IMR-90 (cell line): ENCODE measurements at regions not wholly inside any gene's neighbourhood (a gene's known extent, or its start where the extent isn't known, plus 50 kb on each side); places are given as distances from the start of the nearest gene placed in this dataset.

Experiments
- ATAC-seq: fragments of 200-7000 bp; cut with Tn5 transposase; 2 replicates; pipeline ENCODE4 v1.9.1; 2020; ENCODE audit warnings: low read depth, mild to moderate bottlenecking, moderate library complexity
- BruUV-seq: library from RNA; stranded (reverse); fragments of 400-500 nt; replicated peaks from 2 replicates; lab custom pipeline; 2021; lab: Mats Ljungman, UMichigan
- CTCF ChIA-PET: fragments of 300-600 bp; formaldehyde crosslinking; extraction: SDS; loops from one replicate; lab custom pipeline; 2021; ENCODE audit warnings: antibody characterized with exemption; lab: Yijun Ruan, JAX
- POLR2A ChIA-PET: fragments of 300-600 bp; sonication (Branson Sonifier 250); formaldehyde crosslinking; loops from one replicate; lab custom pipeline; 2022; ENCODE audit warnings: antibody characterized with exemption; ENCODE audit not compliant: unreplicated experiment; lab: Charles Lee
- DNase-seq: peaks from one replicate; pipeline ENCODE4 v3.0.0; 2013
- H2AFZ ChIP-seq: replicated peaks from 2 replicates; pipeline ENCODE3; 2013; ENCODE audit warnings: low read length, mild to moderate bottlenecking; ENCODE audit not compliant: poor library complexity
- H2AK5ac ChIP-seq: 2 replicates; pipeline ENCODE4 v1.6.1; 2013; ENCODE audit warnings: low read depth, low read length, inconsistent platforms
- H2AK9ac ChIP-seq: replicated peaks from 2 replicates; pipeline ENCODE3; 2013; ENCODE audit warnings: mild to moderate bottlenecking, low read depth, low read length, moderate library complexity; ENCODE audit not compliant: poor library complexity
- H2BK120ac ChIP-seq: 2 replicates; pipeline ENCODE4 v1.6.1; 2013; ENCODE audit warnings: low read depth, low read length, inconsistent platforms
- H2BK15ac ChIP-seq: 3 replicates; pipeline ENCODE4 v1.6.1; 2013; ENCODE audit warnings: low read depth, low read length, inconsistent platforms
- H2BK20ac ChIP-seq: 2 replicates; pipeline ENCODE4 v1.6.1; 2013; ENCODE audit warnings: low read depth, mild to moderate bottlenecking, inconsistent platforms, low read length, moderate library complexity
- H2BK5ac ChIP-seq: 2 replicates; pipeline ENCODE4 v1.6.1; 2013; ENCODE audit warnings: mild to moderate bottlenecking, low read depth, low read length, inconsistent platforms; ENCODE audit not compliant: poor library complexity, severe bottlenecking
- H3K14ac ChIP-seq: replicated peaks from 2 replicates; pipeline ENCODE4 v1.6.1; 2013; ENCODE audit warnings: low read depth, low read length, inconsistent platforms
- H3K18ac ChIP-seq: 2 replicates; pipeline ENCODE4 v1.6.1; 2013; ENCODE audit warnings: low read depth, low read length, control low read depth
- H3K23ac ChIP-seq: 2 replicates; pipeline ENCODE4 v1.6.1; 2013; ENCODE audit warnings: low read depth, low read length, inconsistent platforms
- H3K27ac ChIP-seq: 2 replicates; pipeline ENCODE4 v1.5.1; 2013; ENCODE audit warnings: mild to moderate bottlenecking, control low read depth, low read length; ENCODE audit not compliant: insufficient read depth
- H3K27me3 ChIP-seq: 2 replicates; pipeline ENCODE4 v1.6.1; 2013; ENCODE audit warnings: low read length; ENCODE audit not compliant: control insufficient read depth, insufficient read depth
- H3K36me3 ChIP-seq: 2 replicates; pipeline ENCODE4 v1.6.1; 2013; ENCODE audit warnings: low read length, mixed read lengths; ENCODE audit not compliant: control insufficient read depth, insufficient read depth
- H3K4ac ChIP-seq: 2 replicates; pipeline ENCODE4 v1.6.1; 2013; ENCODE audit warnings: low read depth, low read length, inconsistent platforms
- H3K4me1 ChIP-seq: 2 replicates; pipeline ENCODE4 v1.6.1; 2013; ENCODE audit warnings: low read length, mixed read lengths; ENCODE audit not compliant: control insufficient read depth, insufficient read depth
- H3K4me2 ChIP-seq: 2 replicates; pipeline ENCODE4 v1.6.1; 2013; ENCODE audit warnings: low read depth, mild to moderate bottlenecking, control low read depth, low read length, moderate library complexity
- H3K4me3 ChIP-seq: 2 replicates; pipeline ENCODE4 v1.5.1; 2013; ENCODE audit warnings: low read depth, mild to moderate bottlenecking, control low read depth, low read length, moderate library complexity; ENCODE audit not compliant: insufficient read depth
- H3K56ac ChIP-seq: 2 replicates; pipeline ENCODE4 v1.6.1; 2013; ENCODE audit warnings: low read length, inconsistent platforms; ENCODE audit not compliant: insufficient read depth; ENCODE audit errors: extremely low read depth
- H3K79me1 ChIP-seq, 2 experiments: 2 replicates each; pipeline ENCODE4 v1.6.1; 2013; ENCODE audit warnings: low read length in 2 of 2, inconsistent platforms in 1 of 2, low read depth in 1 of 2
- H3K9ac ChIP-seq: 2 replicates; pipeline ENCODE4 v1.6.1; 2013; ENCODE audit warnings: low read depth, low read length, control low read depth
- H3K9me1 ChIP-seq: 2 replicates; pipeline ENCODE4 v1.6.1; 2013; ENCODE audit warnings: low read length, inconsistent platforms; ENCODE audit not compliant: insufficient read depth
- H3K9me3 ChIP-seq: 2 replicates; pipeline ENCODE4 v1.6.1; 2013; ENCODE audit warnings: low read length; ENCODE audit not compliant: control insufficient read depth, insufficient read depth
- H4K20me1 ChIP-seq: 2 replicates; pipeline ENCODE4 v1.6.1; 2013; ENCODE audit warnings: low read length, inconsistent platforms; ENCODE audit not compliant: insufficient read depth
- H4K5ac ChIP-seq: 2 replicates; pipeline ENCODE4 v1.6.1; 2013; ENCODE audit warnings: mild to moderate bottlenecking, low read depth, low read length, control low read depth
- H4K8ac ChIP-seq, 2 experiments: 2 replicates each; pipeline ENCODE4 v1.6.1; 2013; ENCODE audit warnings: low read depth in 2 of 2, low read length in 2 of 2, control low read depth in 1 of 2, inconsistent platforms in 1 of 2
- H4K91ac ChIP-seq: 2 replicates; pipeline ENCODE4 v1.6.1; 2013; ENCODE audit warnings: low read depth, low read length, inconsistent platforms; ENCODE audit not compliant: insufficient read depth
- MAFK ChIP-seq: IDR thresholded peaks from 2 replicates; pipeline ENCODE4 v1.6.1; 2012; ENCODE audit warnings: low read depth, low read length, improper control_type of control experiment
- dilution Hi-C: fragments of 300-500 bp; cut with HindIII; formaldehyde crosslinking; loops from one replicate; pipeline ENCODE4 v1.14.3; 2018; ENCODE audit warnings: low sequenced_read_pairs; ENCODE audit not compliant: unreplicated experiment
- in situ Hi-C: fragments of 300-500 bp; cut with MboI; formaldehyde crosslinking; loops from 3 replicates; pipeline ENCODE4 v1.14.3; 2019; ENCODE audit warnings: low sequenced_read_pairs, inconsistent platforms, mixed read lengths
- intact Hi-C: fragments of 100-400 bp; cut with micrococcal nuclease; formaldehyde crosslinking; loops from 2 replicates; pipeline ENCODE4 v1.10.0; 2022

DNA sequence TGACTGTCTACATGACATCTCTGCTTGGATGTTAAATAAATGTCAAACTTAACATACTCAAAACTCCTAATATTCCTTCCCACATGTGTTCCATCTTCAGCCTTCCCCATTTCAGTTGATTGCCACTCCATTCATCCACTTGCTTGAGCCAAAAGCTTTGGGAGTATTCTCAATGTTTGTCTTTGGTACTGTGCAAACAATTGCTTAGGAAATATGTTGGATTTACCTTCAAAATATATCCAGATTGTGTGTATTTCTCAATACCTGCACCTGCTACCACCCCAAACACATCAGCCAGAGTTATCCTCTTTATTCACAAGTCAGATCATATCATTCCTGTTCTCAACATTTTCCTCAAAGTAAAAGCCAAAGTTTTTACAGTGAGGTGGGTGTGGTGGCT lies 350.3 kb upstream of the FAM98A start:
- CTCF ChIA-PET = no interaction called here
- intact Hi-C loops = no loop called here

More for the DNA sequence above, 350.3 kb upstream of the FAM98A start:
- DNase-seq = no peak
- H3K4me3 ChIP-seq = no peak overlapping the region
- BruUV-seq = no TSS peak
- H2BK20ac ChIP-seq = no peak overlapping the region
- no peak for TF ChIP-seq MAFK
- dilution Hi-C loops (no loop called here), in situ Hi-C loops (no loop called here)
- H3K4me2 ChIP-seq = no peak overlapping the region
- H4K8ac ChIP-seq = no peak overlapping the region
- no peak overlapping the region for H4K5ac ChIP-seq
- H4K91ac ChIP-seq = no peak overlapping the region
- no peak overlapping the region for H3K23ac ChIP-seq
- H3K4me1 ChIP-seq = no peaks in the 10 kb centered on the region
- H3K27me3 ChIP-seq = no peaks in the 10 kb centered on the region
- H3K4ac ChIP-seq = no peak overlapping the region
- H2AFZ ChIP-seq = no peak overlapping the region
- H3K27ac ChIP-seq = no peak overlapping the region
- H2BK120ac ChIP-seq = no peak overlapping the region
- H3K9me1 ChIP-seq = no peaks in the 10 kb centered on the region
- no peak overlapping the region for H2AK9ac ChIP-seq
- H3K9ac ChIP-seq = no peak overlapping the region
- no peak for ATAC-seq
- H3K18ac ChIP-seq = no peak overlapping the region
- H3K9me3 ChIP-seq = no peaks in the 10 kb centered on the region; the same call in 1 of the 2 replicates
- H4K20me1 ChIP-seq = no peaks in the 10 kb centered on the region
- H2BK5ac ChIP-seq = no peak overlapping the region
- H3K36me3 ChIP-seq = no peaks in the 10 kb centered on the region
- no peak overlapping the region for H3K14ac ChIP-seq
- H3K79me1 ChIP-seq = no peaks in the 10 kb centered on the region
- no peak overlapping the region for H2AK5ac ChIP-seq
- H3K56ac ChIP-seq = no peak overlapping the region
- no peak overlapping the region for H2BK15ac ChIP-seq
- POLR2A ChIA-PET = no interaction called here
